HG02571 (cell line): ENCODE measurements at regions not wholly inside any gene's neighbourhood (a gene's known extent, or its start where the extent isn't known, plus 50 kb on each side); places are given as distances from the start of the nearest gene placed in this dataset.
"Not testable (repeated sequence)": the region's sequence is repeated elsewhere in the genome, so short reads cannot be mapped to it uniquely, and the experiment has no call there.

Experiments
- ATAC-seq: cut with Tn5 transposase; IDR thresholded peaks from one replicate; pipeline ENCODE4 v1.9.1; 2021; ENCODE audit warnings: mild to moderate bottlenecking, moderate library complexity; ENCODE audit not compliant: unreplicated experiment

DNA sequence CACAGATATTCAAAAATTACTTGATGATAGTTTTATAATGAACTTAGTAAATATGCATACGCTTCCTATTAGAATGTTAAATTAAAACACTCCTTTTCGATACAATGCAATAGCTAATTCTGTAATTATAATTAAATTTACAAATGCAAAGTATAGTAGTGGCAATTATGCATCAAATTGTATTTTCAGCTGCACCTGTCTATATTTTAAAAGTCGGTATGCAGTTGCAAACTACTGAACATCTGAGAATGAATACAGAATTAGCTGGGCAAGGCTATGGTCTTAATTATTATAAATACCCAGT, 110.4 kb upstream of the ARHGAP42 start:
- no peak for ATAC-seq

DNA sequence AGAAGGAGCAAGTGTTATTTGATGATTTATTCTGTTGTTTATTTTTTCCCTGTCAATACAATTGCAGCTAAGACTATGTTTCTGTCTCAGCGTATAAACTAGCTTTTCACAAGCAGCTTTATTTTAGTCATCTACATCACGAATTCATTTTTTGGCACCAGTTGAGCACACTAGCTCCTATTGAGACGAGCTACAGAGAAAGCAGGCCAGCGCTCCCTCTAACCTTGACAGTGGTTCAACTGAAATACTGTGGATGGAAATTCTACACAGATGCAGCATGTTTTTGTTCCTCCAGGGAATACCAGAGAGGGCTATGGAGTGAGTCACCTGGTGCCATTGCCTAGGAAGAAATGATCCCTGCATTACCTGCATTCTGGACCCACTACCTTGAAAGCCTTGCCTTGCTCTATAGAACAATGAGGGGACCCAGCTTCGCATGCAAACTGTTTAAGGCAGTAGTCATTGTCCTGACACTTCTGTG, 108.2 kb upstream of the ARHGAP42 start:
- no peak for ATAC-seq

DNA sequence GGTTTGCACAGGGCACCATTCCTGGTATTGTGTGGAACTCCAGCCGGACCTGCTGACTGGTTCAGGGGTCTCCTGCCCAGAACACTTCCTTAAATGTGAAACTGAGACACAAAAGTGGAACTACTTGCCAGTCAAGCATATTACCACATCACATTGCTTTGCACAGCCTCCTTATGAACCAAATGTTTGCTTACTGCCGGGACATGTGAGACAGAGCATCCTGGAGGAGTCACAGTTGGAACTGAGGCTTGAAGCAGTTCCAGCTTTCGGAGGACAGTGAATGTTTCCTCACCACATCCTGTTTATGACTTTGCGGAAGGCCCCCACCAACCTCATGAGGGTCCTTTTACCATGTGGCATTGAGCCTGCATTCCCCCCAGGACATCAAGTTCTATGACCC, 105.8 kb upstream of the ARHGAP42 start:
- ATAC-seq, result no peak

DNA sequence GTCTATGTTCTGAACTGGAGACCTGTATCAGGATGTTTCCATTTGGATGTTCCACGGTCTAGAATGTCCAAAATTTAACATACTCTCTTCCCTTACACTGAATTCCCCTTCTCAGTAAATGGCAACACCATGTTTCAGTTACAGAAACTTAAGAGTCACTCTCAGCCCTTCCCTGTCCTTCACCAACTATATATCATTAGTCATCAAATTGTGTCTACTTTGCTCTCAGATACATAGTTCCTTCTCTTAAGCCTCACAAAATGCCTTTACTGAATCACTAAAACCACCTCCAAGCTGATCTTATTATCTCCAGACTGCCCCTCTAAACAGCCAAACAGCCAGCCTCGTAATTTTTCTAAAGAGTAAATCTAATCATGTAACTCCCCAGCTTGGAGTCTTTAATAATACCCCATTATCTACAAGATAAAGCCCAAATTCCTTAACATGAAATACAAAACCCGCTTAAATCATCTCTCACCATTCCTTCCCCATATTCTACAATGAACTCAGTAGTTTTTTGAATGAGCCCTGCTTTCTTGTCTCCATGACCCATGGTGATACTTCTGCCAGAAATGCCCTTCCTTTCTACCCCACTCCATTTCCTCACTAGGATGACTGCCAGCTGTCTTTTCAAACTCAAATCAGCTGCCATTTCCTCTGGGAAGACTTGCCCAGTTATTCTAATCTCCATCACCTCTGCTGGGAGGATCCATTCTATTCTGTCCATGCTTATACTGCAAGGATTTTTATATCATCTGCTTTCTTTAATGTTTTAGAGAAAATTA, 102.7 kb upstream of the ARHGAP42 start:
- ATAC-seq, result no peak

DNA sequence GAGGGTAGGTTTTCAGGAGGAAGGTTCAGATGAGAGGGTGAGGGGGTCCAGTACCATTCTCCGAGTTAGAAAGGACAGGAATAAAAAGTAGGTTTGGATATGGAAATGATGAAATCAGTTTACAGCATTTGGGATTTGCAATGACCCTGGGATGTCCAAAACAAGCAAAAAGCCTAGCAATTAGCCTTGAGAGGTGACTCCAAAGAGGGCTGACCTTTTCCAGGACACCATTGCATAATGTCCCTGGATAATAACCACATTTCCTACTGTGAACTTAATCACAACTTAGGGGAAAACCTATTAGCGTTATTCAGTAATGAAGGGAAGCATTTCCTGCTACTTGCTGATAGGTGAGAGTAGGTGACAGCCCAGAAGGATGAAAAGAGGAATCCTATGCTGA, 101.4 kb upstream of the ARHGAP42 start:
- no peak for ATAC-seq

DNA sequence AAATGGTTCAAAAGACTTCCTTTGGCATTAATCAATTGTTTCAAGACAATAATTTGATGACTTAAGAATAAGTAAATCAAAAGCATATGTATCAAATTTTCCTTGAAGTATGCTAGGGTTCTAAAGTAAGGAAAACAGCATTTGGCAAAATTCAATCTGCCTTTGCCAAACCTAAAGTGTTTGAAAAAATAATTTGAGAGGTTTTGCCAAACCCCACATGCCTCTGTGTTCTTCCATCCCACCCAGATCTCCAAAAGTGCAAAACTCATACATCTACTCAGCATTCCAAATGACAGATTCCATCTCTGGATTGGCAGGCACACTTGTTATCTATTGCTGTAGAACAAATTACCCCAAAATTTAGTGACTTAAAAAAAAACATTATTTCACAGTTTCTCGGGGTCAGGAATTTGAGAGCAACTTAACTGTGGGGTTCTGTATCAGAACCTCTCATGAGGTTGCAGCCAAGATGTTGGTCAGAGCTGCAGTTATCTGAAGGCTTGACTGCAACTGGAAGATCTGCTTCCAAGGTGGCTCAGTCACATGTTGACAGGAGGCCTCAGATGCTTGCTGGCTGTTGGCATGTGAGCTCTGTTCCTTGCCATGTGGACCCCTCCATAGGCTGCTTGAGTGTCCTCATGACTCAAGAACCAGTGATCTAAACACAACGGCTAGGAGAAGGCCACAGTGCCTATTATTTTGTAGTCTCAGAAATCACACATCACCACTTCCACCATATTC, 100.6 kb upstream of the ARHGAP42 start:
- ATAC-seq, result no peak

DNA sequence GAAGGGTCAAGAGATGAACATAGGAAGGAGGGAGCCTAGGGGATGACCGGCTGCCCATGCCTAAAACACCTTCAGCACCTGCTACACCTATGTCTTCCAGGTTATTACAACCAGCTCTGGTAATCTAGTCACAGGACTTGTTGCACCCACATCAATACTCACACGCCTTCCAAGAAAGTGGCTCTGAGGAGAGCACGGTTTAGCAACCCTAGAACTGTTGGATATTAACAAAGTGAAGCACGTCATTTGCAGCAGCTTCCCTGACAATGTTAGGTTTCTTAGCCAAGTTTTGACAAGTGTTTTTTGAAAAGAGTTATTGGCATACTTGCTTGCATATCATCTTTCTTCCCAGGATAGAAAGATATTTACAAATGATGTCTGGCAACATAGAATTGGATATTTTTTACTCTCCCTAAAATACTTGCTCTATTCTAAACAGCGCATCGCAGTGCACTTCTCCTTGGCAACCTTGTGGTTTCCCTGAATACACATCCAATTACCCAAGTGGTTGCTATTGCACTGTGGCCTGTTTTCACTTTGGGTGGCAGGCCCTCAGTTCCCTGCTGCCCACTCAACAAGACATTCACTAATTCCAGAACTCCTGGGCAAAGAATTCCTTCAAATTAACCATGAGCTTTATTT, 94.3 kb upstream of the ARHGAP42 start:
- no peak for ATAC-seq

DNA sequence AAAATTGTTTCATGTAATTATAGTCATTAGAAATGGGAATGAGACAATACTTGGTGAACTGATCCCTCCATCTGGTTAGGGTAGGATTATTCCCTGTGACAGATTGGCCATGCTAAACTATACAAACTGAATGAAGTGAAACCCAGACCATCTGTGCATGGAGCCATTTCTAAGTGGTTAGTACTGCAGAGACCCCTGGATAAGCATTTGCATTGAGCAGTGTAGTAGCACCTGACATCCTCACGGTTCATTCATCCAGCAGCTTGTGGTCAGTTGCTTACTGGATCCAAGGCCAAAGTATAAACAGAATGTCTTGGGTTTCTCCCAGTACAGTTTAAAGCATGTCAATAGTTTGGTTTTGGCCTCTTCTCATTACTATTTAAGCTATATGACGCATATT, 93.8 kb upstream of the ARHGAP42 start:
- no peak for ATAC-seq

DNA sequence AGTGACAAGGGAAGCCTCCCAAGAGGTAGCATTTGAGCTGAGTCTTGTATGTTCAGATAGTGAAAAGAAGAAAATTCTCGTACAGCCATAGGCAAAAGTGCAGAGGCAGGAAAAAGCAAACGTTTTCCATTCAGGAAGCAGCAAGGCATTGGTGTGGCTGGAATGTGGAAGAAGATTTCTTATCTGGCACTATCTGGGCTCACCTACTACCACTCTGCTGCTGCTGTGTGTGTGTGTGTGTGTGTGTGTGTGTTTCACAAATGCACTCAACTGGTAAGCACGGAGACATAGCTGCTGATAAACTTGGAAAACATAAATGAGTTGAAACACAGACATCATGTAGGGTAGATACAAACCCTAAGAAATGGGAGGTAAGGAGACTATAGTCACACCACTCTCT, 92.8 kb upstream of the ARHGAP42 start:
- no peak for ATAC-seq

DNA sequence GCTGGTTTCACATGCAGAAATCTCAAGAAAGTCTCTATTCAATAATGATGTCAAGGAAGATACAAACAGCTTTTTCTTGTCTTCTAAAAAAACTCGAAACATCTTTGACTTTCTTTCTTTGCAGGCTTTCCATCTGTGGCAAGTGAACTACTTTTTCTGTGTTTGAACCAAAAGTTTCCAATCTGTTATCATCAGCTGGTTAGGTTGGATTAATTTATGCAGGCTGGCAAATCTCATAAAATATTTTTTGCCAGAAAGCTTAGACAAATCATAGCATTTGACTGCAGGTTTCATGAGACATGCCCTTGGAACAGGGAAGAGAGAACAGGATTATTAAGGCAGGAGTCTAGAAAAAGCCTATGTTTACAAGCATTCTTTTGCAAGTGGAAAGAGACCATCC, 86.1 kb upstream of the ARHGAP42 start:
- ATAC-seq, result no peak

DNA sequence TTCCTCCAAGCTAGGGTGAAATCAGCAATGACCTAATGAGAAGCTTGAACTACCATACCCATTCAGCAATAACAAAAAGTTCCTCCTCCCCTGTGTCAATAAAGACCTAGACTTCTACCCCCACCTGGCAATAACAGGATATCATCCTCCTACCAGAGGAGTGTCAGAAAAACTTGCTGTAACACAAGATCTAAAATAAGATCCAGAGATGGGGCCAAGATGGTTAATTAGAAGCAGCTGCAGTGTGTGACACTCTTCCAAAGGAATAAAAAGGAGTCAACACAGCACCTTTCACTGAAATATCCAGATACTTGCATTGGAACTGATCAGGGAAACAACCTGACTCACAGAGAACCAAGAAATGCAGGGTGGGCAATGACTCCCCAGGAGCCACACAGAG, 84.4 kb upstream of the ARHGAP42 start:
- no peak for ATAC-seq

DNA sequence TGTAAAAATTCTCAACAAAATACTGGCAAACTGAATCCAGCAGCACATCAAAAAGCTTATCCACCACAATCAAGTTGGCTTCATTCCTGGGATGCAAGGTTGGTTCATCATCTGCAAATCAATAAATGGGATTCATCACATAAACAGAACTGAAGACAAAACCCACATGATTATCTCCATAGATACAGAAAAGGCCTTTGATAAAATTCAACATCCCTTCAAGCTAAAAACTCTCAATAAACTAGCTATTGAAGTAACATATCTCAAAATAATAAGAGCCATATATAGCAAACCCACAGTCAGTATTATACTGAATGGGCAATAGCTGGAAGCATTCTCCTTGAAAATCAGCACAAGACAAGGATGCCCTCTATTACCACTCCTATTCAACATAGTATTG, 79.3 kb upstream of the ARHGAP42 start:
- not testable (repeated sequence) for ATAC-seq

DNA sequence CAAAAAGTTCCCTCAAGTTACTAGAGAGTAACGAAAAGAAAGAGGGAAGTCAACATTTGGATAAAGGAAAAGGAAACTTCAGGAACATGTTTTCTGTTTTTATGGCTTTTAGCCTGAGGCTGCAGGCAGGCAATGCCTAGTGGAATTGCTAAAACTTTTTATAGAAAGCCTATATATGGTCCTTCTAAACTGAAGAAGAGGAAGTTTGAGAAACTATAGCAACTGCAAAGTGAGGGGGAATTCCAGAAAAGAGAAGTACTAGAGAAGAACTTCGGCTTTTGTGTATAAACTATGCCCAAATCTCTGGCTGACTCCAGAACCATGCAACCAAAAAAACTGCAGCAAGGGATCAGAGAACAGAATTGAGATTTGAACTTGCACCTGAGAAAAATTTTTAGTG, 74.3 kb upstream of the ARHGAP42 start:
- peak; percentile 86 for ATAC-seq

DNA sequence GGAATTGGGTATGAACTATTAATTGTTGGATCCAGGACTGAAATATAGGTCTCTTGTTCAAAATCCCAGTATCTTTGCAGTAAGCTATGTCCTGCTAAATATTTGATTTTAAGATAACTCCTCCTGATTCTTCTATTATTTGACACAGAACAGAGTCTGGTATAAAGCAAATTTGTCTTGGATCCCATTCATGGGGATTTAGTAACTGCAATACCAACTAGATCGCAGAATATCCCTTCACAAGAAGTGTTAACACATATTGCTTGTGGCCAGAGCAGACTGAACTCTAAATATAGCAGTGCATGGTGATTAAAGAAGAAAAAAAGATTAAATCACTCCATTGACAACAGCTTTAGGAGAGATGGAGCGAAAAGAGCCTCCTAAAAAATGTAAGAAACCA, 68.2 kb upstream of the ARHGAP42 start:
- no peak for ATAC-seq

DNA sequence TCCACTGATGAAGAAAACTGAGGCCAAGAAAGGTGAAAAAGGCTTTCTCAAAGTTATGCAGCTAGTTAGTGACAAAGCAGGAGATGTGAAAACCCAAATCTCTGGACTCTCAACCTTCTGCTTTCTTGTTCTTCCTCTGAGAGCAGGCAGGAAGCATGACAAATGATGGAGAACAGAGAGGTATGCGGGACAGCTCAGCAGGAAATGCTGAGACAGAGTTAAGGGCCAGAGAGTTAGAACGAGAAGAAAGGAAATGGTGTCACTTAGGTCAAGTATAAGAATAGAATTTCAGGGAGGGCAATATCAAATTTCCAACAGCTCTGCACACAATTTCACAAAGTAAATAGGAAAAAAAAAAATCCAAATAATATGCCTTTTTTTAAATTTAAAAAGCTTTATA, 67.6 kb upstream of the ARHGAP42 start:
- no peak for ATAC-seq

DNA sequence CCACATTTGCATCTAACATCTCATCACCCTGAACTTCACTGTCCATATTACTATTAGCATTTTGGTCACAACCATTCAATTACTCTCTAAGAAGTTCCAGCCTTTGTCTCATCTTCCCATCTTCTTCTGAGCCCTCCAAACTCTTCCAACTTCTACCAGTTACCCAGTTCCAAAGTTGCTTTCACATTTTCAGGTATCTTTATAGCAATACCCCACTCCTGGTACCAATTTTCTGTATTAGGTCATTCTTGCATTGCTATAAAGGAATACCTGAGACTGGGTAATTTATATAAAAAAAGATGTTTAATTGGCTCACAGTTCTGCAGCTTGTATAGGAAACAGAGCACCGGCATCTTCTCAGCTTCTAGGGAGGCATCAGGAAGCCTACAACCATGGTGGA, 64.7 kb upstream of the ARHGAP42 start:
- ATAC-seq, result no peak

DNA sequence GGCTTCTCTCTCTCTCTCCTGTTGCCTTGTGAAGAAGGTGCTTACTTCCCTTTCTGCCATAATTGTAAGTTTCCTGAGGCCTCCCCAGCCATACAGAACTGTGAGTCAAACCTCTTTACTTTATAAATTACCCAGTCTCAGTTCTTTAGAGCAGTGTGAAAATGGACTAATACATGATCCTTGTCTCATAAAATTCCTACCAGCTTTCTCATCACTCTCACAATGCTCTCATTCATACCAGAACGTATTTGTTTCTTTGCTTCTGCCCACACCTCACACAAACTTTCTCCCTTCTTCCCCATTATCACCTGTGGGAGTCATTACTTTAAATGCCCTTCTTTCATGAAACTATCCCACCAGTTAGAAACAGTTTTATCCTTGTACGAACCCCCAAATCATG, 62.7 kb upstream of the ARHGAP42 start:
- ATAC-seq, result no peak

DNA sequence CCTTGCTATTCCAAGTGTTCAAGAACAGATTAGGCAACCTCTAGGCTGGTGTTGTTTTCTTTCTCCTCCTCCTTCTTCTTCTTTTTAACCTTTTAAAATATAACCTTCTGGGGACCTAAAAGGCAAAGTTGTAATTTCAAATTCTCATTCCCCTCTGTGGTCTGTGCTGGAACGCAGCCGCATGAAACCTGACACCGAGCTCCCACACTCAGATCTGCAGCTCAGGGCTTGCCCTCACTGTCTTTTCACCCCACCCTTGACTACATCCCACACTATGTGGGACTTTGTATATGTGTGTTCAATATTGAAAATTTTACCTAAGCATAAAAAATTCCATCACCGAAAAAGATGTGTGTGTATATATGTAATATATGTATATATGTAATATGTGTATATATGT, 62.0 kb upstream of the ARHGAP42 start:
- ATAC-seq, result no peak

DNA sequence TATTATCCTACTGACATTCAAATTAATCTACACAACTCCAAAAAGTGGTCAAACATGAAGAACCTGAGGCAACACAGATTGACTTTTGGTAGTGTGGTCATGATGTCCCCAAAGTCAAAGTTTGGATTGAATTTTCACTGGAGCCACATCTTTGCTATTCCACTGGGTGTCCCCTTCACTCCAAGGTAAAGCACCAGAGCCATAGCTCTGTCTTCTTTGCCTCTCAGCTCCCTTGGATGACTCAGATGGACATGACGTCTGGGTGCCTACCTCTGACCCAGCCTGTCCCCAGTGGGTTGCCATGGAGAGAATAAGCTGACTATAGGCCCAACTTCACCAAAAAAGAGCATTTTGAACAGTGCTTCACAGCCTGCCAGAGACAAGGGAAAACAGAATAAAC, 57.4 kb upstream of the ARHGAP42 start:
- ATAC-seq, result no peak

DNA sequence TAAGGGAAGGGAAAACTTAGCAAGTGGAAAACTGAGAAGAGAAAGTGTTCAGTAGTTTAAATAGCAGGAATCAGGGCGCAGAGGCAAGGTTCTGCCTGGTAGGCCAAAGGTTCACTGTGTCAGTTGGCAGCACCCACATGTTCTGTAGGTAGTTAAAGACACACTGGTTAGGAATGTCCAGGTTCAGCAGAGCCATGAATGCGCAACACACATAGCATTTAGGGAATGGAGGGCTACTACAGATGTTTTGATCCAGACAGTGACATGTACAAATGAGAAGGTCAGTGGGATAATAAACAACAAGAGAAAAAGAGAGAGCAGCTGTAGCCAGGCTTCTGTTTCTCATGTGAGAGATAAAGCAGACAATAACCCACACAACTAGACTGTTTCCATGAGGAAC, 56.2 kb upstream of the ARHGAP42 start:
- ATAC-seq, result no peak

DNA sequence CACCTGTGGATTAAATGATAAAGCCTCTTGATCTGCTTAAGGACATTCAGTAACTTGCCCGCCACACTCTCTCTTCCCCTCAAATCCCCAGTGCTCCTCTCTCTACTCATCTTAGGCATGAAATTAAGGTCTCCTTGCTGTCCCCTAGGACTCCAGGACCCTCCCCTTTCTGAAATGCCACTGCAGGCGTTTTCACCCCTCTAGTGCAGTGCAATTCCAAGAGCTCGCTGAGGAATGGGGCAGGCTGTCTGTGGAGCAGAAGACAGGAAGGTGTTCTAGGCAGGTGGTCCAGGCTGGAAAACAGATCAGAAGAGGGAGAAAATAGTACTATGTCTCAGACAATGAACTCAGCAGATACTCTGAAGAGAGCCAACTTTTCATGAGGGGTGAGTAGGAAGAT, 55.8 kb upstream of the ARHGAP42 start:
- no peak for ATAC-seq

DNA sequence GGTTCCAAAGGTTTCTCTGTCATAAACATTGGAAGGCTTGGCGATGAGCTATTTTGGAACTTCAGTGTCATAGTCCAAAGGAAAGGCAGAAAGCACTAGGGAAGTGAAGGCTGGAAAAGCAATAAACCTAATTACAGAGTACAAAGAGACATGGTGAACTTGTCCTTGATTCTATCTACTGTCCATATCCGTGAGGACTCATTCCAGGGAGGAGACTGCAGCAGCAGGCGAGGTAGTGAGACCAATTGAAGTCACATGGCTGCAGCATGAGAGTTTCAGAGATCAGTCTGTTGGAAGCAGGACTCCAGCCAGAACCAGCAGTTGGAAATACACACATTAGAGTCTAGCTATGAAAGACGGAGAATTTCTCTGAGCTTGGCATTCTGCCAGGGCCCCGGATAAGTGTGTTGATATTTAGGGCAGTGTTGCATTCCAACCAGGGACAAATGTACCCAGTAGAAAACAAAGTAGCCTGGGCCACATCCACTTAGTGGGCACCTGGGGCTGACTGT, 54.1 kb upstream of the ARHGAP42 start:
- ATAC-seq, result no peak
